Activated effector memory CD4-positive, alpha-beta T cell treated with Interleukin-2 at 50 U/mL for 16 hours (primary cell): ENCODE measurements at regions not wholly inside any gene's neighbourhood (a gene's known extent, or its start where the extent isn't known, plus 50 kb on each side); places are given as distances from the start of the nearest gene placed in this dataset.
"Not testable (repeated sequence)": the region's sequence is repeated elsewhere in the genome, so short reads cannot be mapped to it uniquely, and the experiment has no call there.

Experiments used
- DNase-seq: peaks from one replicate; pipeline ENCODE4 v3.0.0-alpha.2; 2020

- DNase-seq = no peak
Measured at GRCh38 chr4:20196476-20196875, 55.2 kb upstream of the SLIT2 start.

GRCh38 chr4:20195071-20195885 lies 56.4 kb upstream of the SLIT2 start:
- no peak for DNase-seq

DNA sequence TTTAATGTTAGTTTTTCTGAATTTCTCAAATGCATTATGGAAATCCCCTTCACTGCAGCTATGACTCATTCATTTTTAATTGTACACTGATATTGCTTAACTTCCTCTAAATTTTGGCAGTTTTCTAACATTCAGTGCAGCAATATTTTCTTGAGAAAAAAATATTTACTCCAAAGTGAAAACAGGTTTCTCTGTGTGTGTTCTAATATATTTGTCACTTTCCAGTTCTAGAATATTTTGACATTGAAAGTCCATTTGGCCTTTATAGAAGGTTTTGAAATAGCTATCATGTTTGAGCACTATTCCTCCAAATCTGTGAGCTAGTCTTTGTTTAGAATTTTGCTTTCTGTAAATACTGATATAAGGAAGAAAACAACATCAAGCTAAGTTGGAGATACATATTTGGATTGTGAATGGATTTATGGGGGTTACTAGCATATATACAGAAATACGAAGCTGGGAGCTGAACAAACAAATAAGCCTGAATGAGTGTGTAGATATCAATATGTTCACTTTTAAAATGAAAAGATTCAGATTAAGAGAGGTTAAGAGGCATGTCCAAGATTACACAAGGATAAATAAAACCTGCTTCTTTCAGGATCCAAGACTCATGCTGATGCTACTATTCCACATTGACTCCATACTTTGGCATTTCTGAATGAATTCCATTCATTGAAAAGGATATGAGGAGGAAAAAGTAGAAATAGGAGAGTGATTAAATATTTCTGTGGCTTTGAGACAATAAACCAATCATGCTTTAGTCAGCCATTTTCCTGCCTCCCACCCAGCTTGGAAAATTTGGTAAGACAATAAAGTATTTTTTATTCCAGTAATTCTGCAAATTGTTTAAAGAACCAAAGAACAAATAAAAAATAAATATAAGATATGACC lies 57.3 kb upstream of the SLIT2 start:
- no peak for DNase-seq

DNA sequence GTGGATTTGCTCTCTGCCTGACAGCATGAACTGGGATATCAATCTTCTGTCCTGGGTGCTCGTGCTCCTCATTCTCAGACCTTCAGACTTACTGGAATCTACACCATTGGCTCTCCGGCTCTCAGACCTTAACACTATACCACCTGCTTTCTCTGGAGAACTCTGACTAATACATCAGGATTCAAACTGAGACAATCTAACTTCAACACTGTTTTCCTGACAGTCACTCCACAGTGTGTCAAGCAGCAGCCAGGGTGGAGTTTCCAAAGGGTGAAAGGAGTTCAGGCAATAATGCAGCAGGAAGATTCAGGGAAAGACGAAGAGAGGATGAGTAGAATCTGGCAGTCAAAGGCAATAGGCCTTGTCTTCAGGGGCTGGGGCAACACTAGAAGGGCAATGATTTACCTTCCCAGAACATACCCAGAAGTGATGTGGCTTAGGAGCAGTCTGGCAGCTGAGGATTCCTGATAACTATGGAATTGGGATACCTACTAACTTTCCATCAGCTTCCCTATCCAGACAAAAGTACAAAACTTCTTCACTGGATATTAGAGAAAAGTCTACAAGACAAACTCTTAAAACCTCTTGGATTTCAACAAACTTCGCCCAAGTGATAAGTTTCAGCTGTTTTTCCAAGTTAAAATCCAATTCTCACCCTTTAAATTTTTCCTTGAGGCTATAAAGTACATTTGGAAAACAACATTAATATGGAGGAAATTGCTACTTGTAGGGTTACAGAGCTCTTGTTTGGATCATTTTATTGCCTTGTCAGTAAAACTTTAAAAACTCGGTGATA lies 58.4 kb upstream of the SLIT2 start:
- DNase-seq = no peak

DNA sequence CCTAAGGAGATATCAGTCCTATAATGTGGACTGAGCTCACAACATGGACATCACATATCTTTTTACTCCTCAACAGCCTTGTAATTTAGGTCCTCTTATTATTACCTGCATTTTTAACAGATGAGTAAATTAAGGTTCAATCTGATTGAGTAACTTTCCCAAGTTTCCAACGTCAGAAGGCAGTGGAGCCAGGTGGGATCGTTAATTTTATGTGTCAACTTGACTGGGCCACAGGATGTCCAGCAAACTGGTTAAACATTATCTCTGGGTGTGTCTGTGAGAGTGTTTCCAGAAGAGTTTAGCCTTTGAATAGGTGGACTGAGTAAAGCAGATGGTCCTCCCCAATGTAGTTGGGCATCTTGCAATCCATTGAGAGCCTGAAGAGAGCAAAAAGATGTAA lies 59.0 kb upstream of the SLIT2 start:
- DNase-seq = no peak

DNA sequence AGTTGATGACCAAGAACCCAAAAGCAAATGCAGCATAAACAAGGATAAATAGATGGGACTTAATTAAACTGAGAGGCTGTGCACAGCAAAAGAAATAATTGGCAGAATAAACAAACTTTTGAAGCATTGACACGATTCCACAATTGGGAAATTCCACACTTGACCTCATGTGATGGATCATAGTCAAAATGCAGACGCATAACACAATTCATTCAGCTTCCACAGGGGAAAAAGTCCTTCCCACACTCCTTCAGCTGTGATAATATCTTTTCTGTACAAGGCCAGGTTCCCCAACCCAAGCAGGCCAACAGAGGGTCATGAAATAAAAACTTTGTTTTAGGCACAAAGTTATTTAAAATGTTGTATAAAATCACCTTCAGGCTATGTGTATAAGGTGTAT lies 66.6 kb upstream of the SLIT2 start:
- no peak for DNase-seq

DNA sequence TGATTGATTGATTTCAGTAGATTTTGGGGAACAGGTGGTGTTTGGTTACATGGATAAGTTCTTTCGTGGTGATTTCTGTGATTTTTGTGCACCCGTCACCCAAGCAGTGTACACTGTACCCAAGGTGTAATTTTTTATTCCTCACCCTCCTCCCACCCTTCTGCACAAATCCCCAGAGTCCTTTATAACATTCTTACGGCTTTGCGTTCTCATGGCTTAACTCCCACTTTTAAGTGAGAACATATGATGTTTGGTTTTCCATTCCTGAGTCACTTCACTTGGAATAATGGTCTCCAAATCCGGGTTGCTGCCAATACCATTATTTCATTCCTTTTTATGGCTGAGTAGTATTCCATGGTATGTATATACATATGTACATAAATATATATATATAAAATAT lies 68.6 kb upstream of the SLIT2 start:
- not testable (repeated sequence) for DNase-seq

DNA sequence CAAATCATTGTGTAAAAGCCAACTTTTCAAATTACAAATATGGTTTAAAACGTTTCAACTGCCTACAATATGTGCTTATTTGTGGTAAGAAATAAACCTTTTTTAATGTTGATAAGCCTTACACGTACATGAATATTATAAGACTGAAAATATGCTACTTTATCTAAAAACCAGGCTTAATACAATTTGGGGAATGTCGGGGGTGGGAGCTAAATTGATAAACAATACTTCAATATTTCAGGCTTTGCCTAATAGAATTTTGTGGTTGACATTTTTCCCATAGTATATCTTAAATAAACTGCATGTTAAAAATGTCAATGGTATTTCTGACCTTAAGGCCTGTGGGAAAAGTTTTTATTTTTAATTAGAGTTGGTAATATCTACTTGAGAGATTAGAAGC lies 69.8 kb upstream of the SLIT2 start:
- DNase-seq = no peak

GRCh38 chr4:20180509-20180908 lies 71.2 kb upstream of the SLIT2 start:
- DNase-seq = no peak

- DNase-seq = no peak
Measured at GRCh38 chr4:20178902-20179576, 72.7 kb upstream of the SLIT2 start.

- no peak for DNase-seq
Measured at GRCh38 chr4:20176881-20177280, 74.8 kb upstream of the SLIT2 start.

DNA sequence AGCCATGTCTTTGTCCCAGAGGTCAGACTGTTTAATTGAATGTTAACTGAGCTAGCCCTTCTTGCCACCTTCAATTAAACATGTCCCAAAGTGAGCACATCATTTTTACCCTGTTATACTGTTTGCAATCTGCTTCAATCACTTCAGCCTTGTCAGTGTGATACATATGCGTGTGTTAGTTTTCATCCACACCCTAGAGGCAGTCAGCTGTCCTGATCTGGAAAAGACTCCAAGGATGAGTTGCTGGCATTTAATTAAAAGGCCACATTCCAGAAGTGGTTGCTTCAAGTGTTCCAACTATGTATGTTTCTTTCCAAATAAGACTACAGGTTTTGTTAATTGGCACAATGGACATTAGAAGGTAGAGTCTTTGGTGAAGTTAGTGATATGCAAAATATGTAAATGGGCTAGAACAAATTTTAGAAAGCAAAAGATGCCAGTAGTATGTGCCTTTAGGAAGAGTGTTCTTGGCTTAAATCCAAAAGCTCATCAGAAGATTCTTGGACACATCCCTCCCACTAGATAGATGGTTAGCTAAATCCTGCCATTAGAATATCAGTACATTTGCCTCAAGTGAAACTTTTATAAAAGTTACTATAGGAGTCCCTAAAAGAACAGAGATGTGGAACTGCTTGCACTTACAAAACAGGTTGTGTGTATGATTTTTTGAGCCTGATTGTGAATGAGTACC lies 79.5 kb upstream of the SLIT2 start:
- no peak for DNase-seq

DNA sequence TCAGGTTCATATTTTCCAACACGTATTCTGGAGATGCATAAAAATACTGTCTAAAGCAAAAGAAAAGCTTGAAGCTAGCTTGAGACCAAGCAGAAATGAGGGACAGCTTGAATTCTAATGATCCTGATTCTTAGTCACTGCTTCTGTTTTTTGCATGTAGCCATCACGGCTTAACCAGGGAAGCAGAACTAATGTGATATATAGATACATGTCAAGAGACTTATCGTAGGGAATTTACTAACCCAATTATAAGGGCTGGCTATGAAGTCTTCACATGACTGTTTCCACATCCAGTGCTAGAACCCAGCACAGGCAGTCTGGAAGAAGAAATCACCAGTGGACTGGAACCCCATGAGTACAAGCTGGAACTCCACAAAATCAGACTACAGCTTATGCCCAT lies 85.2 kb upstream of the SLIT2 start:
- DNase-seq = no peak

GRCh38 chr4:20159516-20159915 lies 92.2 kb upstream of the SLIT2 start:
- DNase-seq = no peak

- no peak for DNase-seq
Measured at GRCh38 chr4:20158195-20158594, 93.5 kb upstream of the SLIT2 start.

GRCh38 chr4:20151436-20151835 lies 100.3 kb upstream of the SLIT2 start:
- no peak for DNase-seq

DNA sequence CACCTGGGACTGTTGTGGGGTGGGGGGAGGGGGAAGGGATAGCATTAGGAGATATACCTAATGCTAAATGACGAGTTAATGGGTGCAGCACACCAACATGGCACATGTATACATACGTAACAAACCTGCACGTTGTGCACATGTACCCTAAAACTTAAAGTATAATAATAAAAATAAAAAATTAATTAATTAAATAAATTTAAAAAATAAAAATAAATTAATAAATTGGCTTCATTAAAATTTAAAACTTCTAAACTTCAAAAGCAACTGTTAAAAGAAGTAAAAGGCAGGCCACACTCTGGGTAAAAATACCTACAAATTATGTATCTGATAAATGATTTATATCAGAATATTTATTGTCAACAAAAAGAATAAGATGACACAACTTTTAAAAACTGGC lies 102.6 kb upstream of the SLIT2 start:
- not testable (repeated sequence) for DNase-seq

DNA sequence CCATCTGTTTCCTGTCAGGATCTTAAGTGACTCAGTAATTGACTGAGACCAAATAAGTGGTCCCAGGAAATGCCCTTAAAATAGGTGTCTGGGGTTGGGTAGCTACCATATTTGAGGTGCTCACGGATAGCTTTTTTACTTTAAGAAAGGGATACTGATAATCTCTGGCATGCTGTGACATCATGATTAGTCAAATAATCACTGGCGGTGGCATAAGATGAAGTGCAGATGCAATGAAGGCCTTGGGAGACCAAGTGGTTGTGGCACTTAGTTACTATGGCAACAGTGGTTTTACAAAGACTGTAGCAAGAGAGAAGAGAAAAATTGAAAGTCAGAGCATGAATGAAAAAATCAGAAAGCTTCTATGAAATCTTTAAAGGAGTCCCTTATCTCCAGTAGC lies 114.5 kb upstream of the SLIT2 start:
- DNase-seq = no peak

GRCh38 chr4:20127626-20128025 lies 124.1 kb upstream of the SLIT2 start:
- no peak for DNase-seq

GRCh38 chr4:20126906-20127305 lies 124.8 kb upstream of the SLIT2 start:
- DNase-seq = no peak

GRCh38 chr4:20124317-20125026 lies 127.2 kb upstream of the SLIT2 start:
- DNase-seq = no peak
